Choroid plexus epithelial cell (primary cell): ENCODE measurements at regions not wholly inside any gene's neighbourhood (a gene's known extent, or its start where the extent isn't known, plus 50 kb on each side); places are given as distances from the start of the nearest gene placed in this dataset.
"Not testable (repeated sequence)": the region's sequence is repeated elsewhere in the genome, so short reads cannot be mapped to it uniquely, and the experiment has no call there.

Experiments used
- DNase-seq: peaks from one replicate; pipeline ENCODE4 v3.0.0-alpha.2; 2010; ENCODE audit warnings: low read depth
- H3K4me3 ChIP-seq: 2 replicates; pipeline ENCODE4 v1.5.1; 2011; ENCODE audit warnings: low read depth, mild to moderate bottlenecking, control low read depth, low read length, moderate library complexity
- TF ChIP-seq, protein P1 (sequence below): conservative IDR thresholded peaks from 2 replicates; pipeline ENCODE4 v1.5.1; 2011; ENCODE audit warnings: low read depth, mild to moderate bottlenecking, control low read depth, inconsistent platforms, low read length, moderate library complexity

DNA sequence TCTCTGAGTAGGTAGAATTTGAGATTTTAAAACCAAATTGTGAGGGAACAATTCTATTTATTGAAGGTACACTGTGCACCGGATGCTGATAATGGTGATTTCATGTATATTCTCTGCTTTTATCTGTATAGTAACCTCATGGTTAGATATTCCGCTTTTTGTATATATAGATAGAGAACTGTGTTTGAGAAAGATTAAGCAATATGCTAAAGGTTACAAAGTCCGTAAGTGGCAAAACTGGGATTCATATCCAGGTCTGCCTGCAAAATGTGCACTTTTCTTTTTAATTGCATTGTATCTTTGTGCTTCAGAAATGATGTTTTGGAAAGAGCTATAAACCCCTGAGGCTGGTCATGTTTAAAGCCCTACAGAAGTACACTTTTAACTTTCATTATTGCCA, 635.4 kb upstream of the NECTIN3 start:
- H3K4me3 ChIP-seq = no peak overlapping the region
- TF ChIP-seq, protein P1, sequence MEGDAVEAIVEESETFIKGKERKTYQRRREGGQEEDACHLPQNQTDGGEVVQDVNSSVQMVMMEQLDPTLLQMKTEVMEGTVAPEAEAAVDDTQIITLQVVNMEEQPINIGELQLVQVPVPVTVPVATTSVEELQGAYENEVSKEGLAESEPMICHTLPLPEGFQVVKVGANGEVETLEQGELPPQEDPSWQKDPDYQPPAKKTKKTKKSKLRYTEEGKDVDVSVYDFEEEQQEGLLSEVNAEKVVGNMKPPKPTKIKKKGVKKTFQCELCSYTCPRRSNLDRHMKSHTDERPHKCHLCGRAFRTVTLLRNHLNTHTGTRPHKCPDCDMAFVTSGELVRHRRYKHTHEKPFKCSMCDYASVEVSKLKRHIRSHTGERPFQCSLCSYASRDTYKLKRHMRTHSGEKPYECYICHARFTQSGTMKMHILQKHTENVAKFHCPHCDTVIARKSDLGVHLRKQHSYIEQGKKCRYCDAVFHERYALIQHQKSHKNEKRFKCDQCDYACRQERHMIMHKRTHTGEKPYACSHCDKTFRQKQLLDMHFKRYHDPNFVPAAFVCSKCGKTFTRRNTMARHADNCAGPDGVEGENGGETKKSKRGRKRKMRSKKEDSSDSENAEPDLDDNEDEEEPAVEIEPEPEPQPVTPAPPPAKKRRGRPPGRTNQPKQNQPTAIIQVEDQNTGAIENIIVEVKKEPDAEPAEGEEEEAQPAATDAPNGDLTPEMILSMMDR = no peak
- DNase-seq = no peak

DNA sequence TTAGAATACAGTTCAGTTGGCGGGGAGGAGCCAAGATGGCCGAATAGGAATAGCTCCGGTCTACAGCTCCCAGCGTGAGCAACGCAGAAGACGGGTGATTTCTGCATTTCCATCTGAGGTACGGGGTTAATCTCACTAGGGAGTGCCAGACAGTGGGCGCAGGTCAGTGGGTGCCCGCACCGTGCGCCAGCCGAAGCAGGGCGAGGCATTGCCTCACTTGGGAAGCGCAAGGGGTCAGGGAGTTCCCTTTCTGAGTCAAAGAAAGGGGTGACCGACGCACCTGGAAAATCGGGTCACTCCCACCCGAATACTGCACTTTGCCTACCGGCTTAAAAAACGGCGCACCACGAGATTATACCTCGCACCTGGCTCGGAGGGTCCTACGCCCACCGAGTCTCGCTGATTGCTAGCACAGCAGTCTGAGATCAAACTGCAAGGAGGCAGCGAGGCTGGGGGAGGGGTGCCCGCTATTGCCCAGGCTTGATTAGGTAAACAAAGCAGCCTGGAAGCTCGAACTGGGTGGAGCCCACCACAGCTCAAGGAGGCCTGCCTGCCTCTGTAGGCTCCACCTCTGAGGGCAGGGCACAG, 631.5 kb upstream of the NECTIN3 start:
- not testable (repeated sequence) for DNase-seq, H3K4me3 ChIP-seq

DNA sequence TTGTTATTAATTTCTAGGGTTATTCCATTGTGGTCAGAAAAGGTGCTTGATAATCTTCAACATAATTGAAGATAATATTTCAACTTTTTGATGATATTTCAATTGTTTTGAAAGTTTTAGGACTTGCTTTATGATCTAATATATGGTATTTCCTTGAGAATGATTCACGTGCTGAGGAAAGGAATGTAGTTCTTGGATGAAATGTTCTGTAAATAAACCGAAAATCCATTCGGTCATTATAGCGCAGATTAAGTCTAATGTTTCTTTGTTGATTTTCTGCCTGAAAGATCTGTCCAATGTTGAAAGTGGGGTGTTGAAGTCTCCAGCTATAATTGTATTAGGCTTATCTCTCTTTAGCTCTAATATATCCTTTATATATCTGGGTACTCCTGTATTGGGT, 617.5 kb upstream of the NECTIN3 start:
- TF ChIP-seq, protein P1 = no peak

DNA sequence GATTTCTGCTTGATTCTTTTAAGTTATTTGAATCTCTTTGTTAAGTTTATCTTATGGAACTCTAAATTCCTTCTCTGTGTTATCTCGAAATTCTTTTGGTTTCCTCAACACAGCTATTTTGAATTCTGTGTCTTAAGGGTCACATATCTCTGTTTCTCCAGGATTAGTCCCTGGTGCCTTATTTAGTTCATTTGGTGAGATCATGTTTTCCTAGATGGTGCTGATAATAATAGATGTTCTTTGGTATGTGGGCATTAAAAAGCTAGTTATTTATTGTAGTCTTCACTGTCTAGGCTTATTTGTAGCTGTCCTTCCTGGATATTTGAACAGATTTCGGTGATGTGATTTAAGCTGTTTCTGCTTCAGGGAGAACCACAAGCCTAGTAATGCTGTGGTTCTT, 615.6 kb upstream of the NECTIN3 start:
- DNase-seq = peak; percentile 3
- H3K4me3 ChIP-seq = no peak overlapping the region
- TF ChIP-seq, protein P1 = no peak

More for the DNA sequence above, 617.5 kb upstream of the NECTIN3 start:
- DNase-seq = peak; percentile 43
- no peak overlapping the region for H3K4me3 ChIP-seq

DNA sequence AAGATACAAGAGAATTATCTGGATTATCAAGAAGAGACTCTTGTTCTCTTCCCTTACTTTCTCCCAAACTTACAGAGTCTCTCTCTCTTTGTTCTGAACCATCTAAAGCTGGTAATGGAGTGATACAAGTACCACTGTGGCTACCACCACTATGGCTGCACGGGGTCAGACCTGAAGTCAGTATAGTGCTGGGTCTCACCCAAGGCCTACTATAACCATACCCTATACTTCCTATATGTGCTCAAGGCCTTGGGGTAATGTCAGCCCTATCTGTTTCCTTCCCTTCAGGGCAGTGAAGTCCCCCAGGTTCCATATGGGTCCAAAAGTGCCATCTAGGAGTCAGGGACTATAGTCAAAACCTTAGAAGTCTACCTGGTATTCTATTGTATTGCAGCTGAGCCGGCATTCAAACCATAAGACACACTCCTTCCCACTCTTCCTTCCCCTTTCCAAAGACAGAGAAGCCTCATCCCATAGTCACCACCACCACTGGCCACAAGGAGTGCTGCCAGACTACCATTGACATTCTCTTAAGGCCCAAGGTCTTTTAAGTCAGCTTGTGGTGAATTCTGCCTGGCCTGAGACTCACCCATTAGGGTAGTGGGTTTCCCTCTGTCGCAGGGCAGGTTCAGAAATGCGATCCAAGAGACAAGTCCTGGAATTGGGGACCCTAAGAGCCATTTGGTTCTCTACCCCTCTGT, 615.0 kb upstream of the NECTIN3 start:
- no peak for DNase-seq
- H3K4me3 ChIP-seq = no peak overlapping the region
- TF ChIP-seq, protein P1 = no peak

DNA sequence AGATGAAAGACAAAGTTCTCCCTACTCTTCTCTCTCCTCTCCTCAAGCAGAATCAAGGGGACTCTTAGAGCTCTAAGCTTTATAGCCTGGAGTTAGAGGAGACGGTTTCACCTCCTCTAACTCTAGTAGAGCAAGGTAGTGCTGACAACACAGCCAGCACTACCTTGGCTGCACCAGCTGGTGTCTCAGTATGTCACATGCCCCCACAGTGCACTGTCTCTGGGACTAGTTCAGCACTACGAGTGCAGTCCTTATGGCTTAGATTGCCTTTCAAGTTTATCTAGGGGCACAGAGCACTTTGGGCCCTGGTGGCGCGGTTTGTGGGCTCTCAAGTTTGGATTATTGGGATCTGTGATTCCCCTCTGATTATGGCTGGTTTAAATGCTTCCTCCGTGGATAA, 614.1 kb upstream of the NECTIN3 start:
- no peak overlapping the region for H3K4me3 ChIP-seq
- TF ChIP-seq, protein P1 = no peak
- DNase-seq = no peak

DNA sequence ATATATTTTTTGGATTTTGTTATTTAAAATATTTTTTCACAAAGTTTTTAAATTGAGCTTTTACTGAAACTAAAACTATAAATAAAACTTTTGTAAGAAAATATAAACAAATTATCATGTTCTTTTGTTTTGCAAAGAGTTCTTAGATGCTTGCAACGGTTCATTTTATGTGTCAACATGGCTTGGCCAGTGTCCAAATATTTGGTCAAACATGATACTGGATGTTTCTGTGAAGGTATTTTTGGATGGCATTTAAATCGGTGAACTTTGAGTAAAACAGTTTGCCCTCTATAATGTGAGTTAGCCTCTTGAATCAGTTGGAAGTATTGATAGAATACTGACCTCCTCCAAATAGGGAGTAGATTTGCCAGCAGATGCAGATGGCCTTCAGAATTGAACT, 612.6 kb upstream of the NECTIN3 start:
- peak; percentile 48 for DNase-seq
- H3K4me3 ChIP-seq = no peak overlapping the region
- TF ChIP-seq, protein P1 = no peak
